Uterus (tissue), 3 donors: ENCODE measurements at regions not wholly inside any gene's neighbourhood (a gene's known extent, or its start where the extent isn't known, plus 50 kb on each side); places are given as distances from the start of the nearest gene placed in this dataset.

ENCODE experiments used
- DNase-seq, 2 donors: peaks; one replicate each; pipeline ENCODE4 v3.0.0-alpha.2; 2019 to 2020
- H3K27ac ChIP-seq, 2 donors: fragments of 200-600 bp; sonication (generic); 1 replicate in 1 of 2; 2 replicates in 1 of 2; pipeline ENCODE4 v1.5.1; 2016 to 2018
- H3K27me3 ChIP-seq, 2 donors: fragments of 200-600 bp; sonication (generic); one replicate each; pipeline ENCODE4 v1.5.1; 2018 to 2019; ENCODE audit warnings: control low read depth in 1 of 2
- H3K36me3 ChIP-seq, 2 donors: fragments of 200-600 bp; sonication (generic); one replicate each; pipeline ENCODE4 v1.5.1; 2019; ENCODE audit warnings: control low read depth in 1 of 2
- H3K4me1 ChIP-seq, 2 donors: fragments of 200-600 bp; sonication (generic); one replicate each; pipeline ENCODE4 v1.5.1; 2018 to 2019; ENCODE audit warnings: control low read depth in 1 of 2
- H3K4me3 ChIP-seq, 2 donors: fragments of 200-600 bp; sonication (generic); 1 replicate in 1 of 2; 2 replicates in 1 of 2; pipeline ENCODE4 v1.5.1; 2018 to 2019; ENCODE audit warnings: mild to moderate bottlenecking in 1 of 2
- H3K9me3 ChIP-seq, 2 donors: fragments of 200-600 bp; sonication (generic); one replicate each; pipeline ENCODE4 v1.5.1; 2019; ENCODE audit warnings: control low read depth in 1 of 2
- POLR2A ChIP-seq, 2 donors: fragments of 450-650 bp; IDR thresholded peaks; one replicate each; pipeline ENCODE4 v1.6.1; 2016; ENCODE audit warnings: antibody characterized with exemption in 2 of 2, mild to moderate bottlenecking in 1 of 2, moderate library complexity in 1 of 2
- intact Hi-C: fragments of 100-400 bp; cut with DNase I; formaldehyde crosslinking; loops from one replicate; pipeline ENCODE4 v1.15.1; 2023; ENCODE audit warnings: low total_unique reads
- TF ChIP-seq, protein P1 (sequence below), 4 experiments: fragments of 200-600 bp in 2 of 4; fragments of 450-650 bp in 2 of 4; sonication (generic) in 2 of 4; IDR thresholded peaks; one replicate each; pipeline ENCODE4 v1.5.1; 2016 to 2019; ENCODE audit warnings: antibody characterized with exemption in 4 of 4, mild to moderate bottlenecking in 2 of 4, moderate library complexity in 1 of 4
- donor health status: DM: yes; HTN: yes; CAD: no.

DNA sequence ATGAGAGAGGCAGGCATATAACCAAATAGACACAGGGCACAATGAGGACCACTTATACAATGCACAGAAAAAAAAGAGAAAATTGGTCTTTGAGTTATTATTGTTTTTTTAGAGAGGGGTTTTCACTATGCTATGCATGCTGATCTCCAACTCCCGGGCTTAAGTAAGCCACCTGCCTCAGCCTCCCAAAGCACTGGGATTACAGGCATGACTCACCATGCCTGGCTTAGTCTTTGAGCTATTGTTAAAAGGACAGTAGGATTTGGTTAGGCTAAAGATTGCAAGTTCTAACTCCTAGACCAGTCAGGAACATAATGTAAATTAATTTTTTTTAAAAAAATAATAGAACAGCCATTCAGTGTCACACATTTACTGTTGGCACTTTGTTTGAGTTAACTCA lies 340.1 kb downstream of the GPAT3 start:
- Histone ChIP-seq H3K9me3 (no peaks in the 10 kb centered on the region), H3K4me1 (no peaks in the 10 kb centered on the region), H3K27ac (no peak overlapping the region), H3K27me3 (no peaks in the 10 kb centered on the region), H3K4me3 (no peak overlapping the region), H3K36me3 (no peaks in the 10 kb centered on the region)
- intact Hi-C loops = no loop called here
- TF ChIP-seq POLR2A (IDR thresholded peaks at IDR 0.05) = no peak
- TF ChIP-seq, protein P1, sequence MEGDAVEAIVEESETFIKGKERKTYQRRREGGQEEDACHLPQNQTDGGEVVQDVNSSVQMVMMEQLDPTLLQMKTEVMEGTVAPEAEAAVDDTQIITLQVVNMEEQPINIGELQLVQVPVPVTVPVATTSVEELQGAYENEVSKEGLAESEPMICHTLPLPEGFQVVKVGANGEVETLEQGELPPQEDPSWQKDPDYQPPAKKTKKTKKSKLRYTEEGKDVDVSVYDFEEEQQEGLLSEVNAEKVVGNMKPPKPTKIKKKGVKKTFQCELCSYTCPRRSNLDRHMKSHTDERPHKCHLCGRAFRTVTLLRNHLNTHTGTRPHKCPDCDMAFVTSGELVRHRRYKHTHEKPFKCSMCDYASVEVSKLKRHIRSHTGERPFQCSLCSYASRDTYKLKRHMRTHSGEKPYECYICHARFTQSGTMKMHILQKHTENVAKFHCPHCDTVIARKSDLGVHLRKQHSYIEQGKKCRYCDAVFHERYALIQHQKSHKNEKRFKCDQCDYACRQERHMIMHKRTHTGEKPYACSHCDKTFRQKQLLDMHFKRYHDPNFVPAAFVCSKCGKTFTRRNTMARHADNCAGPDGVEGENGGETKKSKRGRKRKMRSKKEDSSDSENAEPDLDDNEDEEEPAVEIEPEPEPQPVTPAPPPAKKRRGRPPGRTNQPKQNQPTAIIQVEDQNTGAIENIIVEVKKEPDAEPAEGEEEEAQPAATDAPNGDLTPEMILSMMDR (IDR thresholded peaks at IDR 0.05) = no peak
- no peak for DNase-seq

DNA sequence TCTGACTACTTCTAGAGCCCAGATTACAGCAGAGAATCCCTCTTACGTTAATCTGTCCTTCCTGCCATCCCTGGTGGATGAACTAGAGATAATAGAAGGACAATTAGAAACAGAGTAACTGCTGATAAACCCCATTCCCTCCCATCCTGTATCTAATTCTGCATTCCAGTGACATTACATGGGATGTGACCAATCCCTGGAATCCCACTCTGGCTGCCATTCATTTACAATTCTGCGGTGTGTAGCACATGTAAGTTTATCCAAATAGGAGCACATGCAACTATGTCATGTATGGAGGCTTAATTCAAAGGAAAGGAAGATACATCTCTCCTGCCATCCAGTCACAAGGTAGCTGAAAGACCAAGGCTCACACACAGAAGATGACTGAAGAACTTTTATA lies 339.5 kb downstream of the GPAT3 start:
- Histone ChIP-seq H3K36me3 (no peaks in the 10 kb centered on the region), H3K9me3 (no peaks in the 10 kb centered on the region), H3K27me3 (no peaks in the 10 kb centered on the region), H3K4me1 (no peaks in the 10 kb centered on the region), H3K4me3 (no peak overlapping the region), H3K27ac (no peak overlapping the region)
- no peak for TF ChIP-seq POLR2A (IDR thresholded peaks at IDR 0.05)
- TF ChIP-seq, protein P1 (IDR thresholded peaks at IDR 0.05) = no peak
- no peak for DNase-seq
- intact Hi-C loops = no loop called here

DNA sequence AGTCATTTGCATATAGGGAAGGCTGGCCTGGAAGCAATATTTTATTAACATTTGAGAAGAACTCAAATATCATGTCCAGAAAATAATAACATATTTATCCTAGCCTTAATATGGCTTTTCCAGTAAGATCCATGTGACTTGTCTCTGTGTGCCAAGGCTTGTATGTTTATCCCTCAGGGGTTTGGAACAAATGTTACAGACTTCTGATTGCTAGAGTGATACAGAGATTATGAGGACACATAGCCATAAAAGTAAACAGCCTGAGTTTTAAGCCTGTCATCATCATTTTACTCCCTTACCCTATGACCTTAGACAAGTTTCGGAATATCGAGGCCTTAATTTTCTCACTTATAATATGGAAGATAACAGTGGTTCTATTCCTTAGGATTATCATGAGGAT lies 338.1 kb downstream of the GPAT3 start:
- intact Hi-C loops = no loop called here
- Histone ChIP-seq H3K4me3 (no peak overlapping the region), H3K36me3 (no peaks in the 10 kb centered on the region), H3K27me3 (no peaks in the 10 kb centered on the region), H3K27ac (no peak overlapping the region), H3K9me3 (no peaks in the 10 kb centered on the region), H3K4me1 (no peaks in the 10 kb centered on the region)
- no peak for DNase-seq
- no peak for TF ChIP-seq POLR2A (IDR thresholded peaks at IDR 0.05)
- TF ChIP-seq, protein P1 (IDR thresholded peaks at IDR 0.05) = no peak

DNA sequence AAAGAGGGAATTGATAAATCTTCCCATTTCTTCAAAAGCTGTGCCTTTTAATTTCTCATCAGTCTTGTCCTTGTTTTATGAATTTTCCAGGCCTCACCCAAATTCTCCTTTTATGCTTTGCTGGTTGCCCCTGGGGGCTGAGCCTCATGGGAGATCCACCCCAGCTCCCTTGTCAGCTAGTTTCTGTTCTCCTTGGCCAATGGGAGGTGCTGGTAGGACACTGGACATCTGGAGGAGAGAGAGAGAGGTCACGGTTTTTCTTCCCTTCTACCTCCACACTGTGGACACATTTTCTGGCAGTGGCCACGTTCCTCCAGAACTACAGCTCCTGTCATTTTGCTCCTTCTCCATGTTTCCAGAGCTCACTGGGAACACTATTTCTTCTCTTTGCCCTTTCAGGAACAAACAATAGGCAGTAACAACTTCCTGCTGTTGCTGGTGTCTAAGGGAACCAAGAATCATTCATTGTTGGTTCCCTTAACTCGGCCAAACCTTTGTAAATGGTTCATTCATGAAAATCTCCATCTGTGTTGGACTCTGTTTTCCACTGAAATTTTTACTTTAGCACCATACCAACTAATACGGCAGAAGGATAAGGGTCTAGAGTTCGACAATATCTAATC lies 334.5 kb downstream of the GPAT3 start:
- intact Hi-C loops = no loop called here
- TF ChIP-seq, protein P1 (IDR thresholded peaks at IDR 0.05) = no peak
- no peak for TF ChIP-seq POLR2A (IDR thresholded peaks at IDR 0.05)
- Histone ChIP-seq H3K4me3 (no peak overlapping the region), H3K27me3 (no peaks in the 10 kb centered on the region), H3K36me3 (no peaks in the 10 kb centered on the region), H3K27ac (no peak overlapping the region), H3K9me3 (no peaks in the 10 kb centered on the region), H3K4me1 (no peaks in the 10 kb centered on the region)
- DNase-seq = no peak

DNA sequence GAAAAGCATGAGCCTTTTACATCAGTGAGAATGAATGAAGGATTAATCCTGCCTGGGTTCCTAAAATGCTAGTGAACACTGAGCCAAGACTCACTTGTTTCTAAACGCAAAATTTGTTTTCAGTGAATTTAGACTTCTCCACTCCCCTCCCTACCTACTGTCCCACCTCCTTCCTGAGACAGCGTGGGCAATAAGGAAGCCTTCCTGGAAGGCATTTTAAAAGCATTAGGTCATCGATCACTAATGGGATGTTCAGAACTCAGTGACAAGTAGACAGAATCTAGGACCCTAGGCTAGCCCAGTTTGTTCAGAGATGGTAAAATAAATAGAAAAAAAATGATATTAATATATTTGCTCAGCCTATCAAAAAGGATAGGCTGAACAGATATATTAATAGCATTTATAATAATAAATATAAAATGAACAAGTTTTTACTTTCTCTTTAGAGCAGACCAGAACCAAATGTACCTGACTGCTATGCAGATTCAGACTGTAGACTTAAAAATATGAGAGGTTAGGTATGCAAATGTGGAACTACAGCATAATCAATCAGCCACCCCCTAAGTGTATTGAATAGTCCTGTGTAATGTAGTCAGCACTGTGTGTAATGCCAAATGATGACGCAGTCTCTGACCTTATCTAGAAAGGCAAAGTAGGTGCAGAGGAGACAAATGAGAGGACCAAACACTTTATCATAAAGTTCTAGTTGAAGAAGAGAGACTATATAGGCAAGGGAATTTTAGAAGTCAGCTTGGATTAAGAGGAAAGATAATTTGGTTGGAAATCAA lies 331.1 kb downstream of the GPAT3 start:
- H3K4me1 ChIP-seq = no peaks in the 10 kb centered on the region
- no peak overlapping the region for H3K27ac ChIP-seq
- H3K9me3 ChIP-seq = no peaks in the 10 kb centered on the region
- intact Hi-C loops = no loop called here
- TF ChIP-seq, protein P1 (IDR thresholded peaks at IDR 0.05) = no peak
- TF ChIP-seq POLR2A (IDR thresholded peaks at IDR 0.05) = no peak
- H3K27me3 ChIP-seq = no peaks in the 10 kb centered on the region
- no peak for DNase-seq
- no peak overlapping the region for H3K4me3 ChIP-seq
- no peaks in the 10 kb centered on the region for H3K36me3 ChIP-seq
